GM21825 (cell line): ENCODE measurements at regions not wholly inside any gene's neighbourhood (a gene's known extent, or its start where the extent isn't known, plus 50 kb on each side); places are given as distances from the start of the nearest gene placed in this dataset.

Experiments
- ATAC-seq: cut with Tn5 transposase; IDR thresholded peaks from one replicate; pipeline ENCODE4 v1.9.1; 2021; ENCODE audit warnings: mild to moderate bottlenecking, moderate library complexity; ENCODE audit not compliant: unreplicated experiment

DNA sequence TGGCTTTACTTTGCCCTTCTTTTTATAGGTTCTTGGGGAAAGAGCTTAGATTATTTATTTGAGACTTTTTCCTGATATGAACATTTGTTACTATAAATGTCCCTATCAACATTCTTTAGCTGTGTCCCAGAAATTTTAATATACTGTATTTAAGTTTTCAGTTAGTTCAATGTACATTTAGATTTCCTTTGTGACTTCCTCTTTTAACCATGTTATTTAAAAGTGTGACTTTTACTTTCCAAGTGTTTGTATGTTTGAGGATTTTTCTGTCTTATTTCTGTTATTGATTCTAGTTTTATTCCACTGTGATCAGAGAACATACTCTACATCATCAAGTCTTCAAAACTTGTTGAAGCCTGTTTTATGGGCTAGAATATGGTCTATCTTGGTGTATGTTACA is 72.7 kb upstream of the SPRY2 start:
- no peak for ATAC-seq

DNA sequence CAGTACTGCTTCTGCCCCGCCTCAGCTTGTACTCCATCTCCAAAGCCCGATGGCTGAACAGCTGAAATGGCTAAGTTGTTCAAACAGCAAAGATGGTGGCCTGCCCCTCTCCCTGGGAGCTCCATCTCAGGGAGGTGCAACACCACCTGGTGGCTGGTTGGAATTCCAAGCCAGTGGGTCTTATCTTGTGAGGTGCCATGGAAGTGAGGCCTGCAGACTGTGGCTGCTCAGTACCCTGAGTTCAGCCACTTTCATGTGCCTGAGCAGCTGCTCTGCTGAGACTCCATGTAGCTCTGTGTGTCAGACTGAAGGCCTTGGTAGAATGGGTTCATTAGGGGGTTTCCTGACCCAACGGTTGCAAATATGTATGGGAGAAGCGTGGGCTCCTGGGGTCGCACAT is 67.3 kb upstream of the SPRY2 start:
- no peak for ATAC-seq

DNA sequence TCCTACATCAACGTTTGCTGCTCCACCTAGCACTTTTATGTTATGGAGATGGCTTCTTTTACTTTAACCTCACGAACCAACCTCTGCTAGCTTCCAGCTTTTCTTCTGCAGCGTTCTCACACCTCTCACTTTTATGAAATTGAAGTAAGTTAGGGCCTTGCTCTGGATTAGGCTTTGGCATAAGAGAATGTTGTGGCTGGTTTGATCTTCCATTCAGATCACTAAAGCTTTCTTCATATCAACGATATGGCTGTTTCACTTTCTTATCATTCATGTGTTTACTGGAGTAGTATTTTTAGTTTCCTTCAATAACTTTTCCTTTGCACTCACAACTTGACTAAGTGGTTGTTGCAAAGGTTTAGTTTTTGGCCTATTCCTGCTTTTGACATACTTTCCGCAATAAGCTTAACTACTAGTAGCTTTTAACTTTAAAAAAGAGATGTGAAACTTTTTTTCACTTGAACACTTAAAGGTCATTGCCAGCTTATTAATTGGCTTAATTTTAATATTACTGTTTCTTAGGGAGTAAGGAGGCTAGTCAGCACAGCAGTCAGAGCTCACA is 60.0 kb upstream of the SPRY2 start:
- ATAC-seq, result no peak

DNA sequence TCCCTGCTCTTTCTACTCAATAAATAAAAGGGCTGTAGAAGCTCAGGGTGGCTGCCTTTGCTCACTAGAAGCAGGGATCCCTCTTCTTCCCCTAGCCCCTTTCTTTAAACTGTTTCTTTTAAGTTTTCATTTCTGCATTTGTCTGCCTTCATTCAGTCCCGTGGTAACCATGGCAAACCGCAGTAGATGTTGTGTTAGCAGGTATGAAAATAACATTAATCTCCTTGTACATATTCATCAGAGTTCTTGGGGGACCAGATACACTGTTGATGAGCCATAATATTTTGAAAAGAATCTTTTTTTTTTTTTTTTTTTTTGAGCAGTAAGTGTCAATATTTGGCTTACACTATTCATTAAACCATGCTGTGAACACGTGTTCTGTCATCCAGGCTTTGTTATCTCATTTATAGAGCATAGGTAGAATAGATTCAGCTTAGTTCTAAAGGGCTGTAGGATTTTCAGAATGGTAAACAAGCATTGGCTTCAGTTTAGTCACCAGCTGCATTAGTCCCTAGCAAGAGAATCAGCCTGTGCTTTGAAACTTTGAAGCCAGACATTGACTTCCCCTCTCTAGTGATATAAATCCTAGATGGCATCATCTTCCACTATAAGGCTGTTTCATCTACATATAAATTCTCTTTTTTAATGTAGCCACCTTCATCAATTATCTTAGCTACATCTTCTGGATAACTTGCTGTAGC is 59.4 kb upstream of the SPRY2 start:
- no peak for ATAC-seq

DNA sequence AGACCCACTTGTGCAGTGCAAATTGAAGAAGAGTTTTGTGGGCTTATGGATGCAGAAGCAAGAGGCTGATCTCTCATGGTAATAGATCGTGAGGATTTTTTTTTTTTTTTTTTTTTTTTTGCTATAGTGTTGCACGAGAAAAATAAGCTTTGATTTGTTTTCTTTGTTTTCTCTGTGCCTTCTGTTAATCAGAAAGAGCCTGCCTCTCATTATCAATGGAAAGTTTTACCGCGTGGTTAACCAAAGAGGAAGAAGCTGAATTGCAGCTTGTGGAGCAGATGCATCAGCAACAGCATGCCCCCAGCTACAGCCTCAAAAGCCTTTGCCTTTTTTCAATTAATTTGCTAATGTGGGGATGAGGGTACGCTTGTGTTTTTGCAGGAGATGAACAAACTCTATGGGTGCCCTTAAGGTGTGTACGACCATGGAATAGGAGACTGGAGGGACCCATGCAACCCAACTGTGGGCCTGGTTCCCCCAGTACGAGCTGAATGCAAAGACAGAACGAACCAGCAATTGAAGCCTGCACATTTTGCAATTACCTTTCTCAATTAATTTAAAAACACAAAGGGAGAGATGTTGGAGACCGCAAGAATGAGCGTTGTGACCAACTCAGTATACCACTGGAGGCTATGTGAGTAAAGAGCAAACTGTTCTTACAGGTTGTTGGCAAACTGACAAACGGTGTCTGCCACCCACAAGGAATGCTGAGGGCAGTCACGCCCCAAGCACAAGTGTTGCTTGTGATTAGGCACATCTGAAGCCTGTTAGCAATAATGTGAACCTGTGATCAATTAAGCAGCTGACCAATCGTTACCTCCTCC is 58.6 kb upstream of the SPRY2 start:
- no peak for ATAC-seq
